ENCODE measurements at regions not wholly inside any gene's neighbourhood (a gene's known extent, or its start where the extent isn't known, plus 50 kb on each side); places are given as distances from the start of the nearest gene placed in this dataset.

- TF ChIP-seq POLR2AphosphoS5 (IDR thresholded peaks at IDR 0.05; ENCODE audit: borderline replicate concordance, low read depth, low read length) (no peak), EZH2 (IDR thresholded peaks at IDR 0.05) (no peak)
Measured at GRCh38 chr16:51402298-51402697, 251.2 kb upstream of the SALL1 start.

All from SK-N-MC (cell line).